ENCODE measurements at regions not wholly inside any gene's neighbourhood (a gene's known extent, or its start where the extent isn't known, plus 50 kb on each side); places are given as distances from the start of the nearest gene placed in this dataset.

DNA sequence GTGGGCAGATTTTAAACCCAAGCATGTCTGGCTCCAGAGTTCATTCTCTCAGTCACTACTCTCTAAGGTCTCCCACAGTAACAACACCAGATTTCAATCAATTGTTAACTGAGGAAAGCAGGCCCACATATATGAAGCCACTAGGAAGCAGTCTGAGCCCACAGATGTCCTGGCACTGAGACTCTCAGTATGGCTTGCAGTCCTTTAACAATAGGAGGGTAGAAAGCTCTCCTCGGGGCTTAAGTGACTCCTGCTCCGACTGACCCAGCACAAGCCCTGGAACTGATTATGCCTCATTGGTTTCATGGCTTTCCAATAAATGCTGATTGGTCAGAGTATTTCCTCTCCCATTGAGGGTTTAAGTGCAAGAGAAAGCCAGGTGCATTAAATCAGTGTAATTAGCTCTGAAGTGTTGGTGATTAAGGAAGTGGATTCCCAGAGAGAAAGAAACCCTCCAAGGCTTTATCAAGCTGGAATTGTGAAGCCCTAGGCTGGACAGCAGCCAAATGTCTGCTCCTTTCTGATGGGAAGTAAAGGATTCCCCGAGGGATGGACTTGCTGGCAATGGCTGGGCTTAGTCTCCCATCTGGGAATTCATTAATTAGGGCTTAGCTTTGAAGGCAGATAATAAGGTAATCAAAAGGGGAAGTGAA lies 76.6 kb upstream of the PROKR2 start:
- TF ChIP-seq CTCF (IDR thresholded peaks at IDR 0.05; ENCODE audit: extremely low read depth in 1 of 2, insufficient read depth in 1 of 2, low read depth in 1 of 2, low read length in 2 of 2), result no peak
- no peak for TF ChIP-seq POLR2A (IDR thresholded peaks at IDR 0.05; ENCODE audit: low read depth, low read length)
